OCI-M1 (cell line): ENCODE measurements at regions not wholly inside any gene's neighbourhood (a gene's known extent, or its start where the extent isn't known, plus 50 kb on each side); places are given as distances from the start of the nearest gene placed in this dataset.
"Not testable (repeated sequence)": the region's sequence is repeated elsewhere in the genome, so short reads cannot be mapped to it uniquely, and the experiment has no call there.

Source experiments
- DNase-seq: peaks from one replicate; lab custom pipeline; 2025; lab: John Stamatoyannopoulos, UW

DNA sequence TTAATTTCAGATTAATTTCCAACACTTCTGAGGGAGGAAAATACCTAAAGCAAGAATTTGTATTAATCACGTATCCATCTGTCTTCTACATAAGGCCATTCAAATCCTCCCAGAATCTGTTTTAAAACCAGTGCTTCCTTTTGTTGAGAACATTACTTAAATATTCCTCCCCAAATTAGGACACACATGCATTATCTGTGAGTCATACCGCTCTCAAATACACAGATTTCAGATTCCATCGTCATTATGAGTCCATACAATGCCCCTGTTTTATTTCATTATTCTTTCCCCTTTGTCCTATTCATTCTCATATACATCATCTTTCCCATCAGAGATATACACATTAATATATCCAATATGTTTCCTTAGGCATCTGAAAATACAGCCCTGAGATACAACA lies 57.3 kb upstream of the PRSS12 start:
- no peak for DNase-seq

DNA sequence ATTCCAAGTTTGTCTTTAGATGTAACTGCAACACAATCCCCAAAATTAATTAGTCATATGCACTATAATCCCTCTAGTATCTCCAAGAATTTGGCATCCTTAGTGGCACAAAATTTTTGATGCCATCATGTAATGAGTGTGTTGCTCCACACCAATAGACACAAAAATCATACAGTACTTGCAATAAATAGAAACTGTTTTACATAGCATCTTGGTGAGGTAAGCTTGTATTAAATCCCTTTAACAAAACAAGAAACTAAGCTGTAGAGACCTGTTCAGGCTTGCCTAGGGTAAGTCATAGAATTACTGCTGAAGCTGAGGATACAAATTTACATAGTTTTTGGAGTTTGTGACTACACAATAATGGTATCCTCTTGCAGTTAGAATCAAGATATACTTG lies 64.5 kb upstream of the PRSS12 start:
- DNase-seq, result no peak

DNA sequence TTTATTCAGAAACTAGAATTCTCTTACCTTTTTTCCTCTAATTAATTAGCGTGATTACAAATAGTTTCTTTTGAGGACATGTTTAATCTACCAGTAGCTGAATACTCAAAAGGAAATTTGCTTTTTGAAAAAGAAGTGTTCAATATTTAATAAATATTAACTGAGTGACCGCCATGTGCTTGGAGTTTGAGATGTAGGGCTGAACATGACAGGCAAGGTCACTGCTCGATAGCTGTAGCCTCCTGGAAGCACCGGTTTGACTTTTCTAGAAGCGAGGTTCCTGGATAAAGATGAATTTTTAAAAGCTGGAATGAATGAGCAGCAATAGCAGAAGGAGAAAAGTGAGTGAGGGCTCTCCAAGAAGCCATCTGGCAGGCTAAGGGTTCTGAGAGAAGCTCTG lies 65.0 kb upstream of the PRSS12 start:
- DNase-seq, result not testable (repeated sequence)

DNA sequence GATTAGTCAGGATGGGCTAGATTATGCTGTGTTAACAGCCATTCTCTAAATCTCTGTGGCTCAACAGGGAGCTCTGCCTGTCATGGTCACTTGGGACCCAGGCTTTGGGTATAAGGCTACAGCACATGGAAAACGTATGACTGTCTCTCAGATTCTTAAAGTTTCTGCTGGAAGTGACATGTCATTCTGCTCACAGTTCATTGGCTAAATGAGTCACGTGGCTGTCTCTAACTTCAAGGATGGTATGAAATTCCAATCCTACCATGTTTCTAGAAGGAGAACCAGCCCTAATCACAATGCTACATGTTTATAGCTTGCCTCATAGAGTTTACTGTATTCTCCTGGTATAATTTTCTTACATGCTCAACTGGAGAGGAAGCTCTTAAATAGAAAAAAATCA lies 65.6 kb upstream of the PRSS12 start:
- not testable (repeated sequence) for DNase-seq

DNA sequence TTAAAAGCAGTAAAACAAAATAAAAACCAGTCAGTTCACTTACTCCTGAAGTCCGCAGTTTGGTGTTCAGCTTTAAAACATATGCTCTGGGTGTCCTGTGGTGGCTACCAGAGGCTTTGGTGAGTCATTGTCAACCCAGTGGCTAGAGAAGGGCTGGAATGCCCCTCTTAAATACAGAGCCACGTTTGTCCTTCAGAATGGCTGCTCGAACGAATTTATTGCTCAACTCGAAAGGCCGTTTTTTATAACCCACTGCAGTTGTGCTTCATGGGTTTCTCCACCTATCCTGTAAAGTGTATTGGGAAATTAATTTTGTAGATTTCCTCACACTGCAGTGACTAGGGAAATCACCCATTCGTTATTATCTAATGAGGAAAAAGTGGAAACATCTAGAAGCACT lies 66.8 kb upstream of the PRSS12 start:
- not testable (repeated sequence) for DNase-seq

DNA sequence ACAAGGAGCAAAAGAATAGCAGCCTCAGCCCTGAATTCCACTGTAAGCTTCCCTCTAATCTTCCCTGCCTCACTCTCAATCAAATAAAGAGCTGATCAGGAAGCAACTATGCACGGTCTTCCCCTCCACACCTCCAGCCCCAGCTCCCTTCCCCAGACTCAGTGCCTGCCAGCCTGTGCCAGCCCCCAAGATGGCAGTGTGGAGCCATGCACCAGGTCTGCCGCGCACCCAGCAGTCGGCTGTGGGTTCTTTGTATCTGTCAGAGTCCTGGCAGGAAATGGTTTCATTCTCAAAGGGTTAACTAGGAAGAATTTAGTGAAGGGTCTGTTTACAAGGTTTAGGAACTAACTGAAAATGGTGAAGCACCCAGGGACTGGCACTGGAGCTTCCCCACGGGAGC lies 71.3 kb upstream of the PRSS12 start:
- peak; percentile 60 for DNase-seq

DNA sequence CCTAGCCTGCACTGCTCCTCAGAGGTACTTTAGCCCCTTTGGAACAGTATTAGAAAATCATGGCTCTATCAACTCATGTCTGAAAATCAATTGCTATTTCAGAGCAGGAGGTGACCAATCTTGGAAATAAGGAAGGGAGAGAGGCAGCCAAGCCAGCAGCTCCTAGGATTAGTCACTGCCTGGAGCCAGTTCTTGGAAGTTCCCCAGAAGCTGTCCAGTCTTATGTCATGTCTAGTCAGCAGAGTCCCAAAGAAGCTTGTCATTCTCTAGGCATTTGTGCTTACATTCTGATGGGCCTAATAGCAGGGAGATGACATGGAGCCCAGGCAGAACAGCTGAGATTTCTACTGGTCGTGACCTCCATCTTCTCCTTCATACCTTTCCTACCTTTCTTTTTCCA lies 76.1 kb upstream of the PRSS12 start:
- not testable (repeated sequence) for DNase-seq

DNA sequence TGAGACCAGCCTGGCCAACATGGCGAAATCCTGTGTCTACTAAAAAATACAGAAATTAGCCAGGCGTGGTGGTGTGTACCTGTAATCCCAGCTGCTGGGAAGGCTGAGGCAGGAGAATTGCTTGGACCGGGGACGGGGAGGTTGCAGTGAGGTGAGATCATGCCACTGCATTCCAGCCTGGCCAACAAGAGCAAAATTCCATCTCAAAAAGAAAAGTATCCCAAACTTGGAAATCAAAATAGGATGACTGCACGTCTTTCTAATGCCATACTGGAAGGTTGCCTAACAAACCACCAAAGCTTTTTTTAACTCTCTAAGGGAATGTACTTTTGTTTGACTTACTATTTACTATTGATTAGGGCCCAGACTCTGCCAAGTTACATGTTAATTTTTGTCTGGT lies 79.6 kb upstream of the PRSS12 start:
- DNase-seq, result not testable (repeated sequence)

DNA sequence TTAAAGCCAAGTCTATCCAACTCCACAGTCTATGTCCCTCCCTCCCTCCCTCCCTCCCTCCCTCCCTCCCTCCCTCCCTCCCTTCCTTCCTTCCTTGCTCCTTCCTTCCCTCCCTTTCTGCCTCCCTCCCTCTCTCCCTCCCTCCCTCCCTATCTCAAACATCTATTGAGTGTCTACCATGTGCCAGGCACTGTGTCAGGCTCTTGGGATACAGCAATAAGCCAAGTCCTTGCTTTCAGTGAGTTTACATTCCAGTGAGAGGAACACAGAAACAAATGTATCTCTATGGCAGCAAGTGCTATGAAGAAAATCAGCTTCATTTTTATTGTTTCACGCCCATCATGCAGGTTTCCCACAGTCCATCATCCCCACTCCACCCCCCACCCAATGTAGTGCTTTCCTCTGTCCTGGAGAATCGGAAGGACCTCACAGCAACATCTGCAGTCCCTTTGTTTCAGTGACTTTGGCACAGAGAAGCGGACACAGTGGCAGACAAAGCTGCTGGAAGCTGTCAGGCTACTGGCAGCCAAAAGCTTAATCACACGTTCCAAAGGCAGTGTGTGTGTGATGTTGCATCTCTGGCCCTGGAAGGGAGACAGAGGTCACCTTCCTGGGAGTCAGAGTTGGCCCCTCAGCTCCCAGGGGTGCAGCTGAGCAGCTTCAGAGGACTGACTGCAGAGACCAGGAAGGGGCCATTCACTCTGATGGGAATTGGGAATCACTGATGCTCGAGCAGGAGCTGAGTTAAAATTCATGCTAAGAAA lies 81.0 kb upstream of the PRSS12 start:
- DNase-seq, result not testable (repeated sequence)

DNA sequence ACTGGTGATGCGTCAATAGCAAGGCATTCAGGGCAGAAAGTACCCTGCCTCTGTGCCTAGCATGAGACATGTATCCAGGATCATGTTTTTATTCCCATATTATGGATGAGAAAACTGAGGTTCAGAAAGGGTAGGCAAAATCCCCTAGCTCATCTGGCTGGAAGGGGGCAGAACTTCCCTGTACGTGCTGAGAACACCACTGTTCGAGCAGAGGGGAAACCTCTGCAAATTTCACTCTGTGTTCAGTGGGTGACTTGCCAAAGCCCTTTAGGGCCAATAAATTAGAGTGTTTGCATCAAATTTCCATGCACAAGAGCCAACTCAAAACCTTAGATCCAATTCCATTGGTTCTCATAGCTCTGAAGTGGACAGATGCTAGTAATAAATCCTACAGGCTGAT lies 82.6 kb upstream of the PRSS12 start:
- not testable (repeated sequence) for DNase-seq

DNA sequence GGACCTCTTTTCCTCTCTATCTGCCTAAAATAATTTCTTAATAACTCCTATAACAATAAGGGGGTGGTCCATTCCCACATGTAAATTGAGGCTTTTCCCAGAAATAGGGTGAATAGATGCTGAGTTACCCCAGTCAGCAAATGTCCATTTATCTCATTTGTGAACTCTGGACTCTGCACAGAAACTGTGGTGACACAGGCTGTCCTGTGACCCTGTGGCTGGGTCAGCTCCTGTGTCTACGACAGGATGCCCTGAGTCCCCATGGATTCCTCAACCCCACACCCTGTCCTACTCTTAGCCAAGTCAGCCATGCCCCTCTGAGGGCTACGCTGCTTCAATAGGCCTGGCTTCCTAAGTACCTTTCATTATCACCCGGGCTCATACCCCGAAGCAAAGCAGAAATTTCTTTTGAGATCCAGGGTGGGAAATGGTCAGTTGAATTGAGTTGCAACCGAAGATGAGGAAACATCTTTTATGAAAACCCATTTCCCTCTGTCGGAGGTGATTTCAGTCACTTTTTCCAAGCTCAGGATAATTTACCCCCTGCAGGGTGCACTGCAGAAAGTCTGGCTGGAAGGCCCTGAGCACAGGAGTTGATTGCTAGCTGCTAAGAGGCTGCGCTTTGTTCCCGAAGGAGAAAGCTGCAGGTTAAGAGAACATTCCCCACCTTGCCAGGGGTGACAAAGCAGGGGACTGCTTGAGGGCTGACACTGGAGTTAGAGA lies 89.5 kb upstream of the PRSS12 start:
- not testable (repeated sequence) for DNase-seq

DNA sequence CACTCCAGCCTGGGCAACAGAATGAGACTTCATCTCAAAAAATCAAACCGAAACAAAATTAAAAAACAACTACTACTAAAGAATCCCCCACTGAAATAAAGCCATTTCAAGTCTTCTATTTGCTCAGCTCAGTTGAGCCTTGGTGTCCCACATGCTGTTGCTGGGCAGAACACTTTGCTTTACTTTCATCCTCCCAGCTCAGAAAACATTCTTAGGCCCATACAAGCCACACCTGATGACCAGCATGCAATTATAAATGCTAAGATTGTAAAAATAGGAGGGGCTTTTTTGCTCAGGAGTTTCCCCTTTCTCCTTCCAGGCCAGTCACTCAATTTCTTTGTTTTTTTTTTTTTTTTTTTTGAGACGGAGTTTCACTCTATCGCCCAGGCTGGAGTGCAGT lies 94.6 kb upstream of the PRSS12 start:
- not testable (repeated sequence) for DNase-seq

DNA sequence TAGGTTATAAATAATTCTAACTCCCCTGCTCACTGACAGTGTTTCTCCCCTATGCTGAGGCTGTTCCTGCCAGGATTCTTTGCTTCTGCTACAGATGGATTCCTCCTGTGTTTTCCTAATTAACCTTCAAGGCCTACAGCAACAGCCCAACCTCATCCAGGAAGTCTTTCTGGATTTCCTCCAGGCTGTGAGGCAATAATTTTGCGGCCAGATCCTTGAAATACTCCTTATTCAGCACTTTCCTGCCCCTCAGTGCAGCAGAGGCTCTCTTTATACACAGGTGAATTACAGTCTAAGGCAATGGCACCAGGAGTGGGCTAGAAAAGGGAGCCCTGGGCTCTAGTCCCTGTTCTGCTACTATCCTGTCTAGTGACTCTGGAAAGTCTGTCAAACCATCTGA lies 102.1 kb upstream of the PRSS12 start:
- not testable (repeated sequence) for DNase-seq

DNA sequence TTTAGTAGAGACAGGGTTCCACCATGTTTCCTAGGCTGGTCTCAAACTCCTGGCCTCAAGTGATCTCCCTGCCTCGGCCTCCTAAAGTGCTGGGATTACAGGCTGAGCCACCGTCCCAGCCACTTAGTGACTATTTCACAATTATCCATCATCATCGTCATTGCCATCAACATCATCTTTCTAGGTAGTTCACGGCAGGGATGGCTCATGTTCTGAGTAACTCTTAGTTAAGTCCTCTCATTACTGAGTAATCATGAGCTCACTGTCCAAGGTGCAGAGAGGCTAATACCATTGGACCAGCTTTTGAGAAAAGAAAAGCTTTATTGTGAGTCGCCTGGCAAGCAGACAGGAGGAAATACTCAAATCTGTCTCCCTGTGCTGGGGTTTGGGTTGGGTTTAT lies 108.6 kb upstream of the PRSS12 start:
- not testable (repeated sequence) for DNase-seq

DNA sequence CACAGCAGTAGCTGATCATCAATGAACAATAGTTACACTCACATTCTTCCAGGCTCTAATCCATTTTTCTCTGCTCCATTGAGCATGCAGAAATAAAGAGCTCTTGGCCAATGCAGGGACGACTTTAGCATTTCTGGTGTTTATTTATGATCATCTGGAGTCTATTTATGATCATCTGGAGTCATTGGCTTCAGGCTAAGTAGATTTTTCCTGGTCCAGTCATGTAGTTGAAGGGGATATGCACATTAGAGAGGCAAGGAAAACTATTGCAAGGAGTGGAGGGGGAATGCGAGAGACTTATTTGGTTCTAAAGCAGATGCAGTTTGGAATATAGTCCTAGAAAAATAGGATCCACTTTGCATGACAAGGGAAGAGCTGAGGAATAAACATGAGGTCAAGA lies 113.0 kb upstream of the PRSS12 start:
- not testable (repeated sequence) for DNase-seq

DNA sequence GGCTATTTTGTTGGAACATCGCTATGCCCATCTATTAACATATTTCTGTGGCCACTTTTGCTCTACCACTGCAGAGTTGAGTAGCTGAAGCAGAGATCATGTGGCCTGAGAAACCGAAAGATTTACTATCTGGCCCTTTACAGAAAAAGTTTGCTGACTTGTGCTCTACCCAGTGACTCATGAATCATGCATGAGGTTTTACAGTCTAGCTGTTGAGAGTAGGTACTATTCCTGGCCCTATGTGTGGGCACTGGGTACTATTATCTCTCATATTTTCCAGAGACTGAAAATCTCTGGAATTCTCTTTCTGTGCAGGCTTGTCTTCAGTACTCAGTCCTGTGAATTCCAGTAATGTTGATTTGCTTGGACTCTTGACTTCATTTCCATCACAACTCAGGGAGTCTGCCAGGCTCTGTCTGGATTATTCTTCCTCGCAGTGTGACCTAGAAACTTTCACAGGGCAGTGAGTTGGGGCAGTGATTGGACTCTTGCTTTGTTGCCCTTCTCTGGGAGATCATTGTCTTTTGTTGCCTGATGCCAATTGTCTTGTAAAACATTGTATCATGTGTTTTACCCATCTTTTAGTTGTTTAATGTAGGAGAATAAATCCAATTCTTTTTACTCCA lies 121.3 kb upstream of the PRSS12 start:
- DNase-seq, result peak; percentile 28

DNA sequence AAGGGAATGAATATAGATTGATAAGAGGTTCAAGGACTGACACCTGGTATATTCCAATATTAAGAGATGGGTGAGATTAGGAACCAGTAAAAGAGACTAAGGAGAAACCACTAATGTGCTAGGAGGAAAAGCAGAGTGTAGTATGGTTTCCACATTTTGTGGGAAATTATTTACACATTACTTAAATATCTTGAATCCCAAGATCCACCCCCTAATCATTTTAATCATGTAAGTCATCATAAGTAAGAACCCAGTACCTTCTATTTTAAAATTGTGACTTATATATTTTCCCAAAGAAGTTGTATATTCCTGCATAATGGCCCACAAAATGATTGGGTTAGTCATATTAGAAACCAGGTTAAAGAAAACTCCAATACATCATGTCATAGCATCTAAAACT lies 122.0 kb upstream of the PRSS12 start:
- DNase-seq, result not testable (repeated sequence)

DNA sequence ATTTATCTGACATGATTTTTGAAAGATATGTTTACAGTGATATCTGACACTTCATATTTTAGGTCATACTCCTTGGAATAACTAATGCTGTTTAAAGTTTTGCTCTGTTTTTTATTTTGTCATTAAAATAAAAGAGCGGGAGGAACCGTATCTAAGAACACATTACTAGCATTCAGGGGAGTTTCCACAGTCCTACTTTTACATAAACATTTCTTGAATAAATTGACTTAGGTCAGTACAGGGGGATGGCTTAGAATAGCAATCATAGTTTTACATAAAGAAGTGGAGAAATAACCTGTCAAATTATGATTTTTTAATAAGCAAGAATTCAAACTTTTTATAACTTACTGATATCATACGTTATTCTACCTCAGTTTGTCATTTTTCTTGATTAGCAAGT lies 123.1 kb upstream of the PRSS12 start:
- DNase-seq, result not testable (repeated sequence)

DNA sequence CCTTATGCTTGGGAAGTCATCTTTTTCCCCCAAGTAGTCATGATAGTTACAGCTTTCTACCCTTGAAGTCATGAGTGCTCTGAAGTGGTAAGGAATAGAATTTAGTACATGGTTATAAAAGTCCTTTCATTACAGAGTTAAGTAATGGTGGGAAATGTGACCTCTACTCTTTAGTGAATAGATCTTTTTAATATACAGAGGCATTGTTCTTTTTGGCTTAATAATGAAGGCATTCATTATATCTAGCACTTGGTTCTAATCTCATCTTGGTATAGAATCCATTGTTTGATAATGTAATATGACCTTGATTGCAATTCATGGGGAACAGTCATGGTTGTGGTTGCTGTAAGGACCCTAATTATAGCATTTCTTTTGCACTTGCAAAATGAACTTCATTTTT lies 125.0 kb upstream of the PRSS12 start:
- not testable (repeated sequence) for DNase-seq

DNA sequence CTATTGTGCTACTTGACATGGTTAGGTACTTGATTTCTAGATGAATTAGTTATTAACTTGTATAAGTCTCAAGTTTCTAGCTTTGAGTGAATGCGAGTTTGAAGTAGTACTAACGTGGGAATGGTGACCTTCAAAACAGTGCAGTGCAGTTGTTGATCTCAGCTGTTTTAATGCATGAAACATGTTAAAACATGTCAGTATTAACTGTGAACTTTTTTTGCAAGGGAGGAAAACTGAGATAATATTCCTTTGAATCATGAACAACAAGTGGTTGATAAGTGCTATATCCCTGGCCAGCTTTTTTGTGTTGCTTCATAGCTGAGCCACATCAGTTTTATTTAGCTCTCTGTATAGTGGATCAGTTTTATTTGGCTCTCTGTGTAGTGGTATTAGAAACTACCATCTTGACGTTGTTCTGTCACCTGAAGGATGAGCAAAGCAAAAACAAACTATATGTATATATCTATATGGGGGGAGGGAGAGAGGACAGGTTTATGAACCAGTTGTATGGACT lies 133.1 kb upstream of the PRSS12 start:
- DNase-seq, result not testable (repeated sequence)

DNA sequence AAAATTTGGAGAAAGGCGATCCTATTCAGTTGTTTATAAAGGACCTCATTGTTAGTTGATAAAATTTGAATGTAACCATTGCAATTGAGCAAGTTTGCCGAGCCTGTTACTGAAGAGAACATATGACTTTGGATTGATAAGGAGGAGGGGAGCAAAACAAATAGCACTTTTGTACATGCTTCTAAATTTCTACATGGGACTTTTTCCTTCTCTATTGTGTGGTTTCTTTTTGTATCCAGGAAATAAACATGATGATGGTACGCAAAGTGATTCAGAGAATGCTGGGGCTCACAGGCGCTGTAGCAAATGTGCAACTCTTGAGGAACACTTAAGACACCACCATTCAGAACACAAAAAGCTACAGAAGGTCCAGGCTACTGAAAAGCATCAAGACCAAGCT lies 140.2 kb upstream of the PRSS12 start:
- DNase-seq, result not testable (repeated sequence)

DNA sequence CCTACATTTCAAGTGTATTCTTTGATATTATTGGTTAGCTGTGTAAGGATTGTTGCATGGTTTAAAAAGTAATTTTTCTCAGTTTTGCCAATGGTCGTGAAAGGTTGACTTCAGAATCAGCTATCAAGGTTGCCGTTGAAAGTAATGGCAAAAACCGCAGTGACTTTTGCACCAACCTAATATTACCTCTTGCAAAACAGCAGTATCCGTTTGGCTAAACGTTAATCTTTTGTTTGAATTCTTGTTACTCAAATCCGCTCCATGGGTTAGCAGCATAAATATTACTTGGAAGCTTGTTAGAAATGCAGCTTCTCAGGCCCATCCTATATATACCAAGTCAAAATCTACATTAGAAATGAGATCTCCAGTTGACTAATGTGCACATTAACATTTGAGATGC lies 141.6 kb upstream of the PRSS12 start:
- DNase-seq, result not testable (repeated sequence)

DNA sequence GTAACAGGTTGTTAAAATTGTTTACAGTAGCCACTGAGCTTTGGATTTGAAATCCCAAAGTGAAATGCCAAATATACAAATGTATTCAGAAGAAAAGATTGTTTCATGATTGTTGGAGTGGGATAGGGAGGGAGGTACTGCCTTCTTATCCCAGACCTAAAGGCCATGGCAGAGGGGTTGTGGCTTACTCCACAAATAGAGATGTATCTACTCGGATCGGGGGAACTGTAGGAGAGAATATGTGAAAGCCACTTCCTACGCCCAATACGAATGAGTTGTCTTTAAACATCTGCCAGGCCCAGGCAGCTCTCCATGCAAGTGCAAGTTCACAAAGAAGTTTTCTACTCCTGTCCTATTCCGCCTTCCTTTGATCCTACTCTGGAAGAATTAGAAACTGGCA lies 150.2 kb upstream of the PRSS12 start:
- not testable (repeated sequence) for DNase-seq
